ENCODE measurements at regions not wholly inside any gene's neighbourhood (a gene's known extent, or its start where the extent isn't known, plus 50 kb on each side); places are given as distances from the start of the nearest gene placed in this dataset.

GRCh38 chr11:62068730-62069129 lies 55.1 kb upstream of the INCENP start:
- TF ChIP-seq POLR2A (IDR thresholded peaks at IDR 0.05; ENCODE audit: low read depth, low read length) (no peak), POLR2AphosphoS5 (IDR thresholded peaks at IDR 0.05; ENCODE audit: low read depth, low read length) (no peak)
